ENCODE measurements at regions not wholly inside any gene's neighbourhood (a gene's known extent, or its start where the extent isn't known, plus 50 kb on each side); places are given as distances from the start of the nearest gene placed in this dataset.
"Not testable (repeated sequence)": the region's sequence is repeated elsewhere in the genome, so short reads cannot be mapped to it uniquely, and the experiment has no call there.

DNA sequence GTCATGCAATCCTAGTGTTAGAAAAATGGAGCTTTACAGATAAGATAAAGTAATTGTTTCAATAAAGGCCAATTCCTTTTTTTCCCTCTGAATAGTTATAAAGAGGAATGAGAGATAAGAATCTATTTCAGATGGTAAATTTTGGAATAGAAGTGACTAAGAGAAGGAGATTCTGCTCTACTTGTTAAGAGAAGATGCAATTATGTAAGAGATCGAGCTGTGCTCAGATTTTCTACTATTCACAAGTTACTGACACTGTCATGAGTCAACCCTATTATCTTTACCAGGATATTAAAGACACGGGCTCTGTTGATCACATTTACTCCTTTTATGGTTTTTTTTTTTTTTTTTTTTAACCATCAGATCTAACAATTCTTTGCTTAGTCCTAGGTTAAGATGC, 511.3 kb downstream of the ARL4A start:
- no peak for DNase-seq (ENCODE audit: low spot score)

DNA sequence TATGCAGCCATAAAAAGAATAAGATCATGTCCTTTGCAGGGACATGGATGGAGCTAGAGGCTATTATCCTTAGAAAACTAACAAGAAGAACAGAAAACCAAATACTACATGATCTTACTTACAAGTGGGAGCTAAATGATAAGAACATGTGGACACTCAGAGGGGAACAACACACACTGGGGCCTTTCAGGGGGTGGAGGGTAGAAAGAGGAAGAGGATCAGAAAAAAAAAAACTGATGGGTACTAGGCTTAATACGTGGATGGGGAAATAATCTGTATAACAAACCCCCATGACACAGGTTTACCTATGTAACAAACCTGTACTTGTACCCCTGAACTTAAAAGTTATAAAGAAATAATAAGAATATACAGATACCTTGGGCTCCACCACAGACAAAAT, 514.2 kb downstream of the ARL4A start:
- no peak for DNase-seq (ENCODE audit: low spot score)

DNA sequence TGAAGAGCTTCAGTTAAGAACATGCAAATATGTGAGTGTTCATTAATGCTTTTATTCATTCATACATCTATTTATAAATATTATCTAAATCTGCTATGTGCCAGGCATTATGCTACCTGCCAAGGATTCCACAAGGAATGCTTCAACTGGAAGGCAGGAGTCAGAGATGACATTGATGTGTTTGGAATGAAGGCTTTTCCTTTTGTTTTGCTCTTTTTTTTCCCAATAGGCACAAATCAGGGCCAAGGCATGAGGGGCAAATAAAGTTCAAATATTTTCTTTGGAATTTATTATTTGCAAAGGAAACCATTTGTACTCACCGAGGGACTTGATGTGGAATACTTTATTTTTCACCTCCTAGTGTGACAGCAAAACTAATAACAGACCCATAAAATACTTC, 530.3 kb downstream of the ARL4A start:
- DNase-seq (ENCODE audit: low spot score) = no peak

DNA sequence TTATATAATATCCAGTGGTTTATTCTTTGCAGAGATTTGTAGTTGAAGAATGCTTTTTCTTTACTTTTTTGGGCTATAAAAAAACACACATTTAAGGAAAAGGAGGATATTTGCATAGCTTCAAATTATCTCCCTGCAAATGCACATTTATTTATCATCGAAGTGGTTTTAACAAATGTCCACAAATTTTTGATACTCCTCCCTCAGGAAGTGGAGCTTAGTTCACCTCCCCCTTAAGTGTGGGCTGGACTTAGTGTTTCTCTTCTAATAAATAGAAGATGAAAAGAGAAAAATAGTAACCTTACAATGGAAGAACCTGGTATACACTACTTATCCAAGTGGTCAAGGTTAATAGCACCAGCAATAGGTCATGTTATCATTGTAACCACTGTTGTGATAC, 537.6 kb downstream of the ARL4A start:
- DNase-seq (ENCODE audit: low spot score) = no peak

DNA sequence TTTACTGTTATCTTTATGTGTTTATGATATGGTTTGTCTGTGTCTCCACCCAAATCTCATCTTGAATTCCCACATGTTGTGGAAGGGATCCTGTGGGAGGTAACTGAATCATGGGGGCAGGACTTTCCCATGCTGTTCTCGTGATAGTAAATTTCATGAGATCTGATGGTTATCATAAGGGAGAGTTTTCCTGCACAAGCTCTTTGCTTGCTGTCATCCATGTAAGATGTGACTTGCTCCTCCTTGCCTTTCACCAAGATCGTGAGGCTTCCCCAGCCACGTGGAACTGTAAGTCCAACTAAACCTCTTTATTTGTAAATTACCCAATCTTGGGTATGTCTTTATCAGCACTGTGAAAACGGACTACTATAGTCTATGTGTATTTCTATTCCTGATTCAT, 539.0 kb downstream of the ARL4A start:
- DNase-seq (ENCODE audit: low spot score) = no peak

DNA sequence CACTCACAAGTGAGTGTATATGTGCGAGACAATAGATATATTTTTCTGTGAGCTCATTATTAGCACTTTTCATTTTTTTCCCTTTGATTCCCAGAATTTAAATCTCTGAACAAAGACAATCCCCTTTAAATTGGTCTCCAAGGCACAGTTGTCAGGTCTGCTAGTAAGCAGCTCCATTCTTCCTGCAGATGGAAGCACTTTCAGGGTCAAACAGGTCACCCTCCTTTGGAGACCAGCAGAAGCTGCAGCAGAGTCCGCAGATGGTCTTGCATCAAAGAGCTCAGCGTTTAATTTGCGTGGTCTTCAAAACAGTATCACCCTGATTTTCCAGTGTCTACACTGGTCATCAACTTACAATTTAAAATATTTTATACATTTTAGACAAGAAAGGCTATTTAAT, 543.8 kb downstream of the ARL4A start:
- no peak for DNase-seq (ENCODE audit: low spot score)

DNA sequence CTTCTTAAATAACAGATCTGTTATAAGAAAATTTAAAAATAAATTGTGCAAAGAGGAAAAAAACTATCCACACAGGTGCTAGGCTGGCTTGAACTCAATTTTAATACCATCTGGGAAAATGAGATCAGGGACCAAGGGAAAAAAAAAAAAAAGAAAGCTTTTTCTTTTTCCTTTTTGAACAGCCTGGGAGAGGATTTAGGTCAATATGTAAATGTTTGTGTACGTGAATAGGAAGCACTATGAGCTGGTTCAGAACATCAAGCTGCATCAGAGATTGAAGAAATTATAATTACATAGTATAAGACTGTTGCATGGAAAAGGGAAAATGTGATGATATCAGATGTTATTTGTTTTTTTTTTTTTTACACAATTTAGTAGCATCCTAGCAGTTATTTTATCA, 548.0 kb downstream of the ARL4A start:
- no peak for DNase-seq (ENCODE audit: low spot score)

DNA sequence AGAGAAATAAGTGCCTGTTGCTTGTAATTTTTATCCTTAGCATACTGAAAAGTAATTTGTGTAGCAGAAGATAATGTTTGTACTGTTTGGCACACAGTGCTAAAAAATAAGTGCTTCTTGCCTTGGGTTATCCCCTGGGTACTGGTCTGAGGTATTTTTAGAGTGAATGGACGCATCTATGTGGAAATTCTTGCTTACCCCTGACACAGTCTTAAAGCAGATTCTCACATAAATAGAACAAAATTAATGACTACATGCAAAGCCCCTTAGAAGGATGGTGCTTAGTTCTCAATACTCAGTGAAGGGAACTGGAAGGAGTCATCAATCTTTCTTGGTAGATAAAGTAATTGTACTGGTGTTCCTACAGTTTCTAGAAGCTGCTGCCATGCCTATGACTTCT, 548.6 kb downstream of the ARL4A start:
- no peak for DNase-seq (ENCODE audit: low spot score)

DNA sequence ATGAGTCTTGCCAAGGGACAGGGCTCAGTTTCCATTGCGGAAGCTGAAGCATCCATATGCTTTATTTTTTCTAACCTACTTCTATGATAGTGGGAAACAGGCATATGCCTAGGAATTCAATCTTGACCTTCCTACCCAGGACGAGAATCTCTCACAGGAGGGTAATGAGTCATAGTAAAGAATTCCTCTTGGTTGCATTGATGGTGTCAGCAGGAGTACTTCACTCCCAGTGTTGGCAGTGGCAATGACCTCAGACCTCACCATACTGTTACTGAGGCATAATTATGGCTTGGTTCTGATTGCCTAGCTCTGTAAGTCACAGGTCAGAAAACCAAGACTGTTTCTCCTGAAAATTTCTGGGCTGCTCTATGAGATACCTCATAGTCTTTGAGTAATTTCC, 552.9 kb downstream of the ARL4A start:
- no peak for DNase-seq (ENCODE audit: low spot score)

DNA sequence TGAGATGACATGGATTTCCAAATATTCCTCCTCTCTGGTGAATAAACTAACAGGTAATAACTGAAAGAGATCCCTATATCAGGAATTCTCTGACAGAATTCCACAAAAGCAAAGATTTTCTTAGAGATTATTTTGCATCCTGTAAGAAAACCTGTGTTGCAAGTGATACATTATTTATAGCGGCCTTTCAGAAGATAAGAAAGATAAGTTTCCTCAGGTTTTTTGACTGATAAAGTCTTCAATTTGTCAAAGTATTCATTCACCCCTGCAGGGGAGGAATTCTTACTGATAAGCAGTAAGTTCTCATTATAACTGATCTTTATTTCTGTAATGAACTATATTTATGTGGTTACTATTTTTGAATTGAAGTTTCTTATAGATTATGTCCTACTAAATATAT, 554.0 kb downstream of the ARL4A start:
- DNase-seq (ENCODE audit: low spot score) = no peak

DNA sequence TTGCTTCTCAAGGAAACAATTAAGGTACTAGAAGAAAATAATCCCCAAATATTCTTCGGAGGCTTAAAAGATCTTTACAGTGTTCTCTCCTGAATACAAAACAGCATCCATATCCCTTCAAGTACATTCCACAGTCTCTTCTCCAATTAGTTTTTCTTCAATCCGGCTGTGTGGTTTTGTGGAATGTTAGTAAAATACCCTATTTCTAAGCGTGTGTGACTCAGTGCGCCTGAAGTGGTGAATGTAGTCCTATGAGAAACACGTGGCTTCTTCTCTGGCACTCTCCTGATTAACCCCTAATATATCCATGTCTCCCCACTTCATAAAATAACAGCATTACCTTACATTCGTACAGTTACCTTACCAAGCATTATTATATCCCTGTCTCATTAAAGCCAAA, 570.2 kb downstream of the ARL4A start:
- DNase-seq (ENCODE audit: low spot score) = no peak

DNA sequence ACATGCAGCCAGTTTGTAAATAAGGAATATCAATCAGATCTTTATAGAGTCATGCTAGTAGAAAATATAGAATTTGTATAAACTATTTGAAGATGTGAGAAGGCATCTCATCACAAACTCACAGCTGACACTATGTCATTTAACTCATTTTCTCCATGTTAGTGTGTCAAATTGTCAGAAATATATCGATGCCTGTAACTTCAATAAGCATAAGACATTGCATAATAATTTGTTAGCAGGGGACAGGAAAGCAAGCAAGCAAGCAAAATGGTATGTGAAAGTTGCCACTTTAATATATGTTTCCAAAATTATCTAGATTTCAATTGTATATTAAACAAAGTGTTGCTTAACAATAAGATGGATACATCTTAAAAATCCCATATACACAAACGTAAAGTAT, 571.0 kb downstream of the ARL4A start:
- DNase-seq (ENCODE audit: low spot score) = no peak

DNA sequence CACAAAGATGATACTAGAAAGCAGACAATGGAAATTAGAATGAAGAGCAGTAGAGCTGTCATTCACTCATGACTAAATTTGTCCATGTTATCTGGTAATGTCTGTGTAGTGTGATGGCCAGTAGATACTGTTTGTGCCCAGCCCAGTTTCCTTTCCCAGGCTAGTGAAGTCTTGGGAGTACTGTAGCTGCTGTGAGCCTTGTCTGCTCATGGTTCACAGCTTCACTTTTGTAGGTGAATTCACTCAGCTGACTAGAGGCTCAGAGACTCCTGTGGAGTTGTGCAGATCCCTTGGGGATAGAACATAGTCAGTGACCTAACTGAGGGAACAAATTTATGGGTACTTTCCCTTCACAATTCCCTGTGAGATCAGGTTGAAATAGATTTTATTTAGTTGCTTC, 572.5 kb downstream of the ARL4A start:
- DNase-seq (ENCODE audit: low spot score) = no peak

DNA sequence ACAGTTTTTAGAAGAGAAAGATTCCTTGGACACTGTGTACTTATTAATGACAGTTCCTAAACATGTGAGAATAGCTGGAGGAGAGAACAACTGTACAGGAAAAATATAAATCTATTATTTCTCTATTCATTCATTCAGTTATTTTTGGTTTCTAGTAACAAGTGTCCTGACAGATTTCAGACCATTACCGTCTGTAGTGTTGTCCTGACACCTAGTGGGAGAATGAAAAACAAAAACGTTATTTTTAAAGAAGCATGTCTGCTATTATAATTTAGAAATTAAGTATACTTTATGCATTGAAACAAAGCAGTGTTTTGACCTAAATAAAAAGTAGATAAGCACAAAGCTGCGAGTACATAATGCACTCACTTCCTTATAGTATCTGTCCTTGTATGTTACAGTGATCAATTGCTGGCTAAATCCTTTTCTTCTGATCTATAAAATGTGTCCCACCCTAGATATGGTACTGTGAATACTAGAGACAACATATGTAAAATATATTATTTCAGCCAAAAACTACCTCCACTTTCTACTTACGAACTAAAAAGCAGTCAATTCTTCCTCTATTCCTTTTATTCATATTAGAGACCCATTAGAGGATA, 575.6 kb downstream of the ARL4A start:
- DNase-seq (ENCODE audit: low spot score) = peak; percentile 69

DNA sequence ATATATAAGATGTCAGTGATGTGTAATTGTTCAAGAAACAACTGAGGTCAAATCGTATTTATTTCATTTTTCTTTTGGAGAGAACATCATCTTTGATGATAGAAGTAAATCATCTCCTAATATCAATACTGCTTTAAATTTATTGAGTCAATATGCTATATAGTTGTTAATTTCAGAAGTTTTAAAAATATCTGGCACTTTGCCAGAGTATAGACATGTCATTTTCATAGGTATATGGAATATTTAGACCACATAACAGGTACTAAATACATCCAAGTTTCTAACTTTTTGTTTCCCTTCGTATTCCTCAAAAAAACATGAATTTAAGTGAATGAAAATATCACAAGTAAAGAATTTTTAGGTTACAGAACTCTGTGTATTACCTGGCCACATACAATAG, 577.8 kb downstream of the ARL4A start:
- no peak for DNase-seq (ENCODE audit: low spot score)

DNA sequence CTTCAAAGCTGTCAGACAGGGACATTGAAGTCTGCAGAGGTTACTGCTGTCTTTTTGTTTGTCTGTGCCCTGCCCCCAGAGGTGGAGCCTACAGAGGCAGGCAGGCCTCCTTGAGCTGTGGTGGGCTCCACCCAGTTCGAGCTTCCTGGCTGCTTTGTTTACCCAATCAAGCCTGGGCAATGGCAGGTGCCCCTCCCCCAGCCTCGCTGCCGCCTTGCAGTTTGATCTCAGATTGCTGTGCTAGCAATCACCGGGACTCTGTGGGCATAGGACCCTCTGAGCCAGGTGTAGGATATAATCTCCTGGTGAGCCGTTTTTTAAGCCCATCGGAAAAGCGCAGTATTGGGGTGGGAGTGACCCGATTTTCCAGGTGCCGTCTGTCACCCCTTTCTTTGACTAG, 586.8 kb downstream of the ARL4A start:
- not testable (repeated sequence) for DNase-seq (ENCODE audit: low spot score)

DNA sequence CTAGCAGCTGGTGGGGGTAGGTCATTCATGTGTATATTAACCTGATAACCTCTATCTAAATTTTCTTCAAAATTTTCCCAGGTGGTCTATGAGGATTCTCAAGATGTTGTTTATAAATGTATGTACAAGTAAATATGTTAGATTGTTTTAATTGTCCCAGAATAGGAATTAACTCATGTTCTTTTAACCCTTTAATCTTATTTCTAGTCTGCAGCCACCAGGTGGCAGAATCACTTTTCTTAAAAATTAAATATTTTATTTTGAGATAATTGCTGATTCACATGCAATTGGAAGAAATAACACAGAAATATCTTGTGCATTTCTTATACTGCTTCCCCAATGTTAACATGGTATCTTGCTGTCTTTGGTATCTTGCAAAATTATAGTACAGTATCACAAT, 589.5 kb downstream of the ARL4A start:
- peak; percentile 35 for DNase-seq (ENCODE audit: low spot score)

DNA sequence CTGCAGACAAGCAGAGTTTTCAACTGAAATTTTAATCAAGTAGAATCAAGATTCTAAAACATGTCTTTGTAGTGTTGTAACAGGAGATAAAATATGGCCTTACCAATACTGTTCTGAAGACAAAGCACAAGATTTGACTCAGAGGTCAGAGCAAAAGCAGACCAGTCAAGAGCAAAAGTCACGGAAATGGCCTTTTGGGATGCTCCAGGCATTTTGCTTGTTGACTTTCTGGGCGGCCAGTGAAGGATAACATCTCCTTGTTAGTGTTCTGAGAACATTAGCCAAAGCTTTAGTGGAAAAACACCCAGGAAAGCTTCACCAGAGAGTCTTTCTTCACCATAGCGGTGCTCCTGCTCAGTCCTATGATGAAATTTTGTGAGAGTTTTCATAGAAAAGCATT, 590.6 kb downstream of the ARL4A start:
- no peak for DNase-seq (ENCODE audit: low spot score)

DNA sequence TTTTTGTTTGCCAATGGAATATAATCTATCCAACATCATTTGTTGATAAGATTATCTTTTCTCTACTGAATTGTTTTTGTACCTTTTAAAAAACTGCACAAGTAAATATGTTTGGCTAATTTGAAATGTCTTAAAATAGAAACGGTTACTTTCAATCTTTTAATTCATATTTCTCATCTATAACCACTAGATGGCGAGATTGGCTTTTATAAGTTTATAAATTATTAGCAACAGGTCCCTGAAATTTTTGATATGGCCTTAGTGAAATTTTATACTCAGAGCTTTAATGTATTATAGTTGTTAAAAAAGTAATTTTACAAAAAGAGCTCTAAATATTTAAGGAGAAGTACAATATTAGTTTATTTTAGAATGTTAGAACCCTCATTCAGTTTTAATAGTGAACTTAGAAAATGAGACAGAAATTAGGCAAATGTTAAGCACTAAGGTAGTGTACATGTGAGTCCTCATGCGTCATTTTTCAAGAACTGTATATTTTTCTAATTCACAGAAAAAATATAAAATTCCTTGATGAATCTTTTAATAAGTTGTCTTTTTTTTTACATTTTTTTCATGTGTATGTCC, 592.5 kb downstream of the ARL4A start:
- DNase-seq (ENCODE audit: low spot score) = peak; percentile 73

DNA sequence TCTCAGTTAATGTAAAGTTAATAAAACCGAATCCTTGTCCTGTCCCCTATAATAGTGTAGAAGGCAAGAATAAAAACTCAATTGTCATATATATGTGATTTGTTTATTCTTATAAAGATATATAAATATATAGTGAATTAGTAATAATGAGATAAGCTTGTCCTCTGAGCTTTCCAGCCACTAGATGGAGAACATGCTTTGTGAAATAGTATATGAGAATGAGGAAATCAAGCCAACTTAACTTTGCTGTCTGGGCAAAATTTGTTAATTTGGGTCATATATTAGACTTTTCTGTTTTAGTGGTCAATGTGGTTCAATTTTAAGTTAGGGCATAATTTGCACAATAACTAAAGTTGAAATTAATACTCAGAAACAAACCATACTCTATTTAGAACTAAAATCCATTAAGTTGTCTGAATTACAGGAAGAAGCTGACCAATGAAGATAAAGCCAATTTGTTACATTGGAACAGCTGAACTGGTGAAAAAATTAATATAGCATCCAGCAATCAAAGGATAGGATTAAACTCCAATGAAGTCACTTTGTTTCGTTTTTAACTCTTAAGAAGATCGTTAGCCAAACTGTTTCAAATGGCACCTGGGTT, 595.0 kb downstream of the ARL4A start:
- DNase-seq (ENCODE audit: low spot score) = peak; percentile 54

DNA sequence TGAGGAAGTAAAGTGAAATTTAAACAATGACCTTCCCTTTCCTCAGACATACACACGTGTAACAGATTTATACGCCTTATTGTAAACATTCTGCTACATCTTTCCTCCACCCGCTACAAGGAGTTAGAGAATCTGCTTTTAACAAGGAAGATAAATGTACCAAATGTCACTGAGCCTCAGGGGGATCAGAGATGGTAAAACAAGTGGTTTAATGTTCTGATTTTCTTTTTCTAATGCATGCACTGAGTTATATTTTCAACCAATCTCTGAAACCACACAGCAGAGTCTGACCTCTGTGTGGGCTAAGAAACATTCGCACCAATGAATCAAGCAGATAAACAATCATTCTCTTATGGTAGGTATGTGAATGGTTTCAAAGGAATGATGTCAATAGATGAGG, 599.5 kb downstream of the ARL4A start:
- no peak for DNase-seq (ENCODE audit: low spot score)

DNA sequence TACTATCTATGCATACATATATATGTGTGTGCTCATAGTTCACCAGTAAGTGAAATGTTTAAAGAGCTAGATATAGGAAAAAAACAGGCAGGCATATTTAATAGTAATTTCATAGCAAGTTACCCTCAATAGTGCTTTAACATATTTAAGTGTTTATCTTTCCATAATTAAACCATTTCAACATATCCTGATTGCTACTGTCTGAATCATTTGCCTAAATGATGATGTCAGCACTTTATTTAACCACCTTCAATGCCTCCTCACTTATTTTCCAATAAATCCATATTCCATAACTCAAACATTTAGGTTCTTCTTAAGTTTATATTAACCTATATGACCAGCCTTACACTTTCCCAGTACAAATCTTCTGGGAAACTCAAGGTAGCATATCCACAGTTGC, 601.1 kb downstream of the ARL4A start:
- no peak for DNase-seq (ENCODE audit: low spot score)

DNA sequence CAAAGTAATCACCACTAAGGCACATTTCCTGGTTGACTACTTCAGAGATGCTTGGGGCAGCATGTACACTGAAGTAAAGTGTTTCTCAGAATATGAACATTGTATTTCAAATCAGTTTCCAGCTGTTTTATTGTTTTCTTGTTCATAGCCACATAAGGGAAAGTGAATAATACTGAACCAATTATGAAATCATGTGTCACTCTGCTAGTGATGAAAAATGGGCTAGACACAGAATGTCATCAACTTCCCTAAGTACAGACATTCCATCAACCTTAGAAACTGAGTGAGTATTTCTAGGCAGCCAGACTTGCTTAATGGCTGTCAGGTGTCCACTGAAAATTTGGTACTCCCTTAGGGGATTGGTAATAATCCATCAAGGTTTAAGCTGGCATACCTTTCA, 603.5 kb downstream of the ARL4A start:
- no peak for DNase-seq (ENCODE audit: low spot score)
